DND-41 (cell line): ENCODE measurements at regions not wholly inside any gene's neighbourhood (a gene's known extent, or its start where the extent isn't known, plus 50 kb on each side); places are given as distances from the start of the nearest gene placed in this dataset.

Source experiments
- EZH2 ChIP-seq: IDR thresholded peaks from 3 replicates; pipeline ENCODE4 v1.6.1; 2012; ENCODE audit warnings: borderline replicate concordance, low read depth, mild to moderate bottlenecking, moderate library complexity, low read length, inconsistent platforms; ENCODE audit not compliant: severe bottlenecking
- TF ChIP-seq, protein P1 (sequence below): IDR thresholded peaks from 2 replicates; pipeline ENCODE4 v1.5.1; 2012; ENCODE audit warnings: borderline replicate concordance, low read length, moderate library complexity, mild to moderate bottlenecking; ENCODE audit not compliant: poor library complexity, severe bottlenecking; ENCODE audit errors: extremely low read depth

GRCh38 chr10:64444163-64444562, 923.0 kb downstream of the REEP3 start:
- TF ChIP-seq EZH2, result no peak
- TF ChIP-seq, protein P1, sequence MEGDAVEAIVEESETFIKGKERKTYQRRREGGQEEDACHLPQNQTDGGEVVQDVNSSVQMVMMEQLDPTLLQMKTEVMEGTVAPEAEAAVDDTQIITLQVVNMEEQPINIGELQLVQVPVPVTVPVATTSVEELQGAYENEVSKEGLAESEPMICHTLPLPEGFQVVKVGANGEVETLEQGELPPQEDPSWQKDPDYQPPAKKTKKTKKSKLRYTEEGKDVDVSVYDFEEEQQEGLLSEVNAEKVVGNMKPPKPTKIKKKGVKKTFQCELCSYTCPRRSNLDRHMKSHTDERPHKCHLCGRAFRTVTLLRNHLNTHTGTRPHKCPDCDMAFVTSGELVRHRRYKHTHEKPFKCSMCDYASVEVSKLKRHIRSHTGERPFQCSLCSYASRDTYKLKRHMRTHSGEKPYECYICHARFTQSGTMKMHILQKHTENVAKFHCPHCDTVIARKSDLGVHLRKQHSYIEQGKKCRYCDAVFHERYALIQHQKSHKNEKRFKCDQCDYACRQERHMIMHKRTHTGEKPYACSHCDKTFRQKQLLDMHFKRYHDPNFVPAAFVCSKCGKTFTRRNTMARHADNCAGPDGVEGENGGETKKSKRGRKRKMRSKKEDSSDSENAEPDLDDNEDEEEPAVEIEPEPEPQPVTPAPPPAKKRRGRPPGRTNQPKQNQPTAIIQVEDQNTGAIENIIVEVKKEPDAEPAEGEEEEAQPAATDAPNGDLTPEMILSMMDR, result no peak
